Kidney (tissue), 13 donors: ENCODE measurements at regions not wholly inside any gene's neighbourhood (a gene's known extent, or its start where the extent isn't known, plus 50 kb on each side); places are given as distances from the start of the nearest gene placed in this dataset.
"Not testable (repeated sequence)": the region's sequence is repeated elsewhere in the genome, so short reads cannot be mapped to it uniquely, and the experiment has no call there.

ENCODE experiments used
- DNase-seq, 5 donors: peaks; one replicate each; pipeline ENCODE4 v3.0.0-alpha.2; 2013 to 2020
- FAIRE-seq: peaks from 2 replicates; lab custom pipeline; 2012; peaks lifted over from hg19 to GRCh38; lab: Jason Lieb, UNC
- H3K27ac ChIP-seq, 2 donors: one replicate each; pipeline ENCODE4 v1.7.0; 2013; ENCODE audit warnings: low read depth in 2 of 2, low read length in 2 of 2, inconsistent platforms in 1 of 2
- H3K27me3 ChIP-seq: one replicate; pipeline ENCODE4 v1.7.1; 2013; ENCODE audit warnings: low read length, inconsistent platforms; ENCODE audit not compliant: control insufficient read depth, insufficient read depth
- H3K36me3 ChIP-seq, 3 donors: one replicate each; pipeline versions ENCODE4 v1.7.0 to v1.7.1; 2013; ENCODE audit warnings: low read length in 3 of 3, control low read depth in 1 of 3, inconsistent platforms in 1 of 3; ENCODE audit not compliant: insufficient read depth in 3 of 3, control insufficient read depth in 2 of 3
- H3K4me1 ChIP-seq, 3 donors: one replicate each; pipeline versions ENCODE4 v1.7.0 to v1.7.1; 2013; ENCODE audit warnings: low read length in 3 of 3, inconsistent platforms in 1 of 3, low read depth in 1 of 3; ENCODE audit not compliant: control insufficient read depth in 2 of 3, insufficient read depth in 2 of 3
- H3K4me3 ChIP-seq, 3 donors: one replicate each; pipeline versions ENCODE4 v1.7.0 to v1.8.1; 2013; ENCODE audit warnings: low read length in 3 of 3, control low read depth in 1 of 3, inconsistent platforms in 1 of 3
- H3K9ac ChIP-seq, 3 donors: one replicate each; pipeline versions ENCODE4 v1.7.0 to v1.7.1; 2013; ENCODE audit warnings: low read length in 3 of 3, control low read depth in 1 of 3, inconsistent platforms in 1 of 3
- H3K9me3 ChIP-seq, 3 donors: one replicate each; pipeline versions ENCODE4 v1.7.0 to v1.7.1; 2013; ENCODE audit warnings: low read length in 3 of 3, control low read depth in 1 of 3, inconsistent platforms in 1 of 3; ENCODE audit not compliant: control insufficient read depth in 2 of 3, insufficient read depth in 1 of 3
- CTCF ChIP-seq: IDR thresholded peaks from 3 replicates; pipeline ENCODE4 v1.5.1; 2012; ENCODE audit warnings: mild to moderate bottlenecking, moderate library complexity, borderline replicate concordance; ENCODE audit not compliant: insufficient read depth; ENCODE audit errors: extremely low read depth
- intact Hi-C: fragments of 100-400 bp; cut with DNase I; formaldehyde crosslinking; loops from one replicate; pipeline ENCODE4 v1.11.1; 2022
- donor health status: control.
- donor health status: control.
- donor health status: control.
- donor health status: control.
- donor health status: control.
- donor health status: DM: yes; HTN: yes; CAD: no.
- donor health status: Normal renal cell carcinoma (clear cell type).

- DNase-seq (no peak), FAIRE-seq (no peak)
- no peak overlapping the region for H3K9ac ChIP-seq
- no peak overlapping the region for H3K4me3 ChIP-seq
- no peak overlapping the region for H3K27ac ChIP-seq
- no peaks in the 10 kb centered on the region for H3K4me1 ChIP-seq
- no peaks in the 10 kb centered on the region for H3K27me3 ChIP-seq
- intact Hi-C loops, result no loop called here
- no peak for TF ChIP-seq CTCF
- no peaks in the 10 kb centered on the region for H3K36me3 ChIP-seq
- H3K9me3 ChIP-seq, result no peaks in the 10 kb centered on the region
These were observed 374.3 kb upstream of the SLC35B3 start for GRCh38 chr6:8809662-8810061.

GRCh38 chr6:8803181-8803760, 367.9 kb upstream of the SLC35B3 start:
- TF ChIP-seq CTCF, result no peak
- Histone ChIP-seq H3K36me3 (no peaks in the 10 kb centered on the region), H3K9me3 (no peaks in the 10 kb centered on the region), H3K4me1 (no peaks in the 10 kb centered on the region), H3K27me3 (no peaks in the 10 kb centered on the region), H3K9ac (no peak overlapping the region), H3K27ac (no peak overlapping the region), H3K4me3 (no peak overlapping the region)
- FAIRE-seq, result no peak
- intact Hi-C loops, result no loop called here
- DNase-seq, result no peak

GRCh38 chr6:8802397-8802796, 367.1 kb upstream of the SLC35B3 start:
- DNase-seq, H3K4me1 ChIP-seq, FAIRE-seq, H3K36me3 ChIP-seq, H3K27me3 ChIP-seq, H3K9me3 ChIP-seq, H3K4me3 ChIP-seq, intact Hi-C loops, H3K27ac ChIP-seq, H3K9ac ChIP-seq: not testable (repeated sequence)

- no peak for FAIRE-seq
- no peaks in the 10 kb centered on the region for H3K9me3 ChIP-seq
- no peaks in the 10 kb centered on the region for H3K36me3 ChIP-seq
- no peak overlapping the region for H3K4me3 ChIP-seq
- H3K9ac ChIP-seq, result no peak overlapping the region
- TF ChIP-seq CTCF, result no peak
- intact Hi-C loops, result no loop called here
- no peaks in the 10 kb centered on the region for H3K27me3 ChIP-seq
- no peak for DNase-seq
- no peak overlapping the region for H3K27ac ChIP-seq
- no peaks in the 10 kb centered on the region for H3K4me1 ChIP-seq
These were observed 359.1 kb upstream of the SLC35B3 start for GRCh38 chr6:8794420-8794819.
